ENCODE measurements at regions not wholly inside any gene's neighbourhood (a gene's known extent, or its start where the extent isn't known, plus 50 kb on each side); places are given as distances from the start of the nearest gene placed in this dataset.

GRCh38 chr3:160099834-160100233 is 111.2 kb downstream of the IL12A start:
- TF ChIP-seq POLR2AphosphoS5 (IDR thresholded peaks at IDR 0.05; ENCODE audit: low read depth, low read length) (no peak), TAF1 (IDR thresholded peaks at IDR 0.05; ENCODE audit: borderline replicate concordance, low read depth, low read length) (no peak), POLR2A (IDR thresholded peaks at IDR 0.05; ENCODE audit: low read depth, low read length) (no peak)
